ENCODE measurements at regions not wholly inside any gene's neighbourhood (a gene's known extent, or its start where the extent isn't known, plus 50 kb on each side); places are given as distances from the start of the nearest gene placed in this dataset.

GRCh38 chr12:118822512-118822911, 158.8 kb upstream of the SRRM4 start:
- in situ Hi-C loops (cut with MboI; ENCODE audit: low sequenced_read_pairs, unreplicated experiment) = no loop called here
- DNase-seq (ENCODE audit: low spot score) = no peak
- TF ChIP-seq CTCF (IDR thresholded peaks at IDR 0.05; ENCODE audit: borderline replicate concordance, control extremely low read depth, extremely low read depth, insufficient read depth, missing control alignments) = no peak

- in situ Hi-C loops (cut with MboI; ENCODE audit: low sequenced_read_pairs, unreplicated experiment) = no loop called here
- no peak for DNase-seq (ENCODE audit: low spot score)
- no peak for TF ChIP-seq CTCF (IDR thresholded peaks at IDR 0.05; ENCODE audit: borderline replicate concordance, control extremely low read depth, extremely low read depth, insufficient read depth, missing control alignments)
These were observed 154.3 kb upstream of the SRRM4 start for GRCh38 chr12:118827047-118827446.

GRCh38 chr12:118827606-118828005, 153.7 kb upstream of the SRRM4 start:
- in situ Hi-C loops (cut with MboI; ENCODE audit: low sequenced_read_pairs, unreplicated experiment) = no loop called here
- DNase-seq (ENCODE audit: low spot score) = no peak
- TF ChIP-seq CTCF (IDR thresholded peaks at IDR 0.05; ENCODE audit: borderline replicate concordance, control extremely low read depth, extremely low read depth, insufficient read depth, missing control alignments) = no peak

GRCh38 chr12:118830296-118830695, 151.0 kb upstream of the SRRM4 start:
- TF ChIP-seq CTCF (IDR thresholded peaks at IDR 0.05; ENCODE audit: borderline replicate concordance, control extremely low read depth, extremely low read depth, insufficient read depth, missing control alignments) = no peak
- no peak for DNase-seq (ENCODE audit: low spot score)
- in situ Hi-C loops (cut with MboI; ENCODE audit: low sequenced_read_pairs, unreplicated experiment) = no loop called here

- no peak for DNase-seq (ENCODE audit: low spot score)
- TF ChIP-seq CTCF (IDR thresholded peaks at IDR 0.05; ENCODE audit: borderline replicate concordance, control extremely low read depth, extremely low read depth, insufficient read depth, missing control alignments) = no peak
- in situ Hi-C loops (cut with MboI; ENCODE audit: low sequenced_read_pairs, unreplicated experiment) = no loop called here
These were observed 145.4 kb upstream of the SRRM4 start for GRCh38 chr12:118835926-118836325.

GRCh38 chr12:118840399-118840798, 140.9 kb upstream of the SRRM4 start:
- DNase-seq (ENCODE audit: low spot score) = peak; percentile 20
- TF ChIP-seq CTCF (IDR thresholded peaks at IDR 0.05; ENCODE audit: borderline replicate concordance, control extremely low read depth, extremely low read depth, insufficient read depth, missing control alignments) = peak; percentile 10
- in situ Hi-C loops (cut with MboI; ENCODE audit: low sequenced_read_pairs, unreplicated experiment) = no loop called here

- in situ Hi-C loops (cut with MboI; ENCODE audit: low sequenced_read_pairs, unreplicated experiment) = no loop called here
- TF ChIP-seq CTCF (IDR thresholded peaks at IDR 0.05; ENCODE audit: borderline replicate concordance, control extremely low read depth, extremely low read depth, insufficient read depth, missing control alignments) = no peak
- no peak for DNase-seq (ENCODE audit: low spot score)
These were observed 140.5 kb upstream of the SRRM4 start for GRCh38 chr12:118840878-118841277.
